Activated CD8-positive, alpha-beta memory T cell treated with anti-CD3 and anti-CD28 coated beads, Interleukin-2, amount 50 U/mL, for 24 hours (primary cell): ENCODE measurements at regions not wholly inside any gene's neighbourhood (a gene's known extent, or its start where the extent isn't known, plus 50 kb on each side); places are given as distances from the start of the nearest gene placed in this dataset.
"Not testable (repeated sequence)": the region's sequence is repeated elsewhere in the genome, so short reads cannot be mapped to it uniquely, and the experiment has no call there.

Source experiments
- DNase-seq: peaks from one replicate; pipeline ENCODE4 v3.0.0-alpha.2; 2020; ENCODE audit errors: extremely low read depth

- DNase-seq = no peak
These were observed 96.1 kb downstream of the DAD1 start for GRCh38 chr14:22492622-22493542.

- no peak for DNase-seq
These were observed 97.1 kb downstream of the DAD1 start for GRCh38 chr14:22491683-22492621.

- not testable (repeated sequence) for DNase-seq
These were observed 98.0 kb downstream of the DAD1 start for GRCh38 chr14:22491053-22491452.

- DNase-seq = no peak
These were observed 98.8 kb downstream of the DAD1 start for GRCh38 chr14:22489957-22490950.

GRCh38 chr14:22489244-22489545 is 99.8 kb downstream of the DAD1 start:
- no peak for DNase-seq

- no peak for DNase-seq
These were observed 100.3 kb downstream of the DAD1 start for GRCh38 chr14:22488522-22489243.

- DNase-seq = no peak
These were observed 101.1 kb downstream of the DAD1 start for GRCh38 chr14:22487941-22488340.

- DNase-seq = no peak
These were observed 101.6 kb downstream of the DAD1 start for GRCh38 chr14:22487401-22487800.

GRCh38 chr14:22486675-22487074 is 102.3 kb downstream of the DAD1 start:
- DNase-seq = no peak

- DNase-seq = no peak
These were observed 103.4 kb downstream of the DAD1 start for GRCh38 chr14:22485649-22486048.

- DNase-seq = no peak
These were observed 103.8 kb downstream of the DAD1 start for GRCh38 chr14:22485178-22485577.

- no peak for DNase-seq
These were observed 104.4 kb downstream of the DAD1 start for GRCh38 chr14:22484632-22485031.

GRCh38 chr14:22483863-22484593 is 105.0 kb downstream of the DAD1 start:
- DNase-seq = no peak

GRCh38 chr14:22482782-22483553 is 106.1 kb downstream of the DAD1 start:
- DNase-seq = no peak

- no peak for DNase-seq
These were observed 106.8 kb downstream of the DAD1 start for GRCh38 chr14:22482085-22482694.

GRCh38 chr14:22481546-22481945 is 107.5 kb downstream of the DAD1 start:
- no peak for DNase-seq

- no peak for DNase-seq
These were observed 109.1 kb downstream of the DAD1 start for GRCh38 chr14:22479776-22480464.

- no peak for DNase-seq
These were observed 109.9 kb downstream of the DAD1 start for GRCh38 chr14:22479132-22479531.
